Middle frontal gyrus (tissue), 1 donor: ENCODE measurements at regions not wholly inside any gene's neighbourhood (a gene's known extent, or its start where the extent isn't known, plus 50 kb on each side); places are given as distances from the start of the nearest gene placed in this dataset.
"Not testable (repeated sequence)": the region's sequence is repeated elsewhere in the genome, so short reads cannot be mapped to it uniquely, and the experiment has no call there.

Experiments used
- DNase-seq: peaks from one replicate; pipeline ENCODE4 v3.0.0-alpha.2; 2015; ENCODE audit warnings: low spot score; ENCODE audit errors: extremely low spot score

DNA sequence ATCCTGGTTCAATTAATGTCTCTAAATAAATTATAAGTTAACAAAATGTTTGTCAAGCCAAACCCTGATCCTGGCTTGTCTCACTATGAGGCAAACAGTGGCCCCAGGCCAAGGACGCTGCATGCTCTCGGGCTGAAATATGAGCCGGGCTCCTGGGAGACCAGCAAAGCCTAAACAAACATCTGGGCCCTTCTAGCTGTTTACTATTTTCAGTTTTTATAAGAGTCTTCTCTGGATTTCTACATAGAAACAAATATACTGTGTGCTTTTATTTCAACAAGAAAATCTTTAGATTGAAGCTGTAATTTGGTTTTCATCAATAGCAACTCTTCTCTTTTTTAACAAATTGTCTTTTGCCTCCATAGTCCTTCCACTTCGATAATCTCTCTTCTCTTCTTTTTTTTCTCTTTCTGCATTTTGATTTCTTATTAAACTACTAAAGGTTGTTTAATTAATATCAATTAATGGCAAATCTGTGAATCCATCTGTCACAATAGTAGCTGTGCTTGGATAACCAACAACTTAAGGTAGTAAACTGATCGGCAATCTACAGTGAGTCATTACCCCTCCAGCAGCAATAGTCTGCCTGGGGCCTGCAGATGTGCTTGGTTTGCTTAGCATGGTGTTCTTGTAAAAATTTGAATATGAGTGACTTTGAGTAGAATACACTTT is 83.3 kb upstream of the DNAJC1 start:
- peak; percentile 3 for DNase-seq

DNA sequence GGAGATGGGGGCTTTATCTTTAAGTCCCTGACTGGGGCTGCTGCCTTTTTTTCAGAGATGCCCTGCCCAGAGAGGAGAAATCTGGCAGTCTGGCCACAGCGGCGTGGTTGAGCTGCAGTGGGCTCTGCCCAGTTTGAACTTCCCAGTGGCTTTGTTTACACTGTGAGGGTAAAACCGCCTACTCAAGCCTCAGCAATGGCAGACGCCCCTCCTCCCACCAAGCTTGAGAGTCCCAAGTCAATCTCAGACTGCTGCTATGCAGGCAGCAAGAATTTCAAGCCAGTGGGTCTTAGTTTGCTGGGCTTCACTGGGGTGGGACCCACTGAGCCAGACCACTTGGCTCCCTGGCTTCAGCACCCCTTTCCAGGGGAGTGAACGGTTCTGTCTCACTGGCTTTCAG is 76.4 kb upstream of the DNAJC1 start:
- not testable (repeated sequence) for DNase-seq

DNA sequence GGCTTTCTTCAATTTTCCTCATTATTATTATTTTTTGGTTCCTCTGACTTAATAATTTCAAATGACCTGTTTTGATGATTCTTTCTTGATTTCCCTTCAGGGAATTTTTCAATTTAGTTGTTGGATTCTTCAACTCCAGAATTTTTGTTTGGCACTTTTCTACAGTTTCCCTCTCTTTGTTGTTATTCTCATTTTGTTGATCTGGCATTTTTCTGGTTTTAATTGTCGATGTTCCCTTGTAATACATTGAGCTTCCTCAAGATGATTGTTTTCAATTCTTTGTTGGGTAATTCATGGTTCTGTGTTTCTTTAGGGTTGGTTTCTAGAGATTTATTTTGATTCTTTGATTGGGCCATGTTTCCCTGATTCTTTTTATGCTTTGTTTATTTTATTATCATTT is 67.8 kb upstream of the DNAJC1 start:
- DNase-seq = no peak

DNA sequence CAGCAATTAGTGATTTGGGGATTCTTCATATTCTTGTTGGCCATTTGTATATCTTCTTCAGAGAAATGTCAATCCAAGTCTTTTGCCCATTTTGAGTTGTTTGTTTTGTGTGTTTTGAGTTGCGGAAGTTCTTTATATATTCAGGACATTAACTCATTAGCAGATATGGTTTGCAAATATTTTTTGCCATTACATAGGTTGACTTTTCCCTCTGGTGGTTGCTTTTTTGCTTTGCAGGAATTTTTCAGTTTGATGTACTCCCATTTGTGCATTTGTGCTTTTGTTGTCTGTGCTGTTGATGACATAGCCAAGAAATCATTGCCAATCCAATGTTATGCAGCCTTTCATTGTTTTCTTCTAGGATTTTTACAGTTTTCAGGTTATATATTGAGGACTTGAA is 63.6 kb upstream of the DNAJC1 start:
- DNase-seq = no peak

DNA sequence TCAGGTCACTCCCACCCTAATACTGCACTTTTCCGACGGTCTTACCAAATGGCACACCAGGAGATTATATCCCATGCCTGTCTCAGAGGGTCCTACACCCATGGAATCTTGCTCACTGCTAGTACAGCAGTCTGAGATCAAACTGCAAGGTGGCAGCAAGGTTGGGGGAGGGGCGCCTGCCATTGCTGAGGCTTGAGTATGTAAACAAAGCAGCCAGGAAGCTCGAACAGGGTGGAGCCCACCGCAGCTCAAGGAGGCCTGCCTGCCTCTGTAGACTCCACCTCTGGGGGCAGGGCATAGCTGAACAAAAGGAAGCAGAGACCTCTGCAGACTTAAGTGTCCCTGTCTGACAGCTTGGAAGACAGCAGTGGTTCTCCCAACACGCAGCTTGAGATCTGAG is 57.5 kb upstream of the DNAJC1 start:
- not testable (repeated sequence) for DNase-seq

DNA sequence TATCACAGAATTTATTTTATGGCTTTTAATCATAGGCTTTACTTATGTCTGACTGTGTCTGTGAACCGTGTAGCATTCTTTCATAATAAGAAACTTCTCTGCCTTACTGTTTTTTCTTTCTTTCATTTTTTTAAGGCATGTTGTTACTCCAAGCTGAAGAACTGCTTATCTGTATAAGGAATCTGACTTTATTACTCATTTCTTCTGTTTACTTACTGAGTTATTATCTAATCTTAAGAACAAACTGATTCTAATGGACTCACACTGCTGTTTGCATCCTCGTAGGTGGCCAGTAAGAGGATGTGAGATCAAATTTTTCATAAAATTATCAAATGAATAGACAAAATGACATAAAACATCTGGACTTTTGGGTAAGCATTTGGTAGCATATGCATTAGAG is 54.7 kb upstream of the DNAJC1 start:
- DNase-seq = no peak

DNA sequence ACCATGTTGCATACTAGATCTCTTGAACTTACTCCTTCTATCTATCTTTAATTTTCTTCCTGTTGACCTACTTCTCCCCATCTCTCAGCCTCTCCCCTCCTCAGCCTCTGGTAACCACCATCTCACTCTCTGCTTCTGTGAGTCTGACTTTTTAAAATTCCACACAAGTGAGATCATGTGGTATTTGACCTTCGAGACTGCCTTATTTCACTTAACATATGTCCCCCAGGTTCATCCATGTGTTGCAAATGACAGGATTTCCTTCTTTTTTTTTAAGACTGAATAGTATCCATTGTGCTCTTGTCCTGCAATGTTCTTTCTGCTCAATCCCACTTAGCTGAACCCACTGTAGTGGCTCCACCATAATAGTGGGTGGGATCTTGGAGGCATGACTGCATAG is 51.4 kb upstream of the DNAJC1 start:
- DNase-seq = no peak
